Upper lobe of left lung (tissue), 4 donors: ENCODE measurements at regions not wholly inside any gene's neighbourhood (a gene's known extent, or its start where the extent isn't known, plus 50 kb on each side); places are given as distances from the start of the nearest gene placed in this dataset.

Experiments used
- EP300 ChIP-seq, 4 donors: sonication (generic); formaldehyde crosslinking; IDR thresholded peaks; one replicate each; pipeline ENCODE4 v1.5.1; 2017; ENCODE audit warnings: antibody characterized with exemption in 4 of 4, control low read depth in 2 of 4
- POLR2A ChIP-seq, 4 donors: fragments of 450-650 bp; IDR thresholded peaks; one replicate each; pipeline ENCODE4 v1.5.1; 2016 to 2017; ENCODE audit warnings: antibody characterized with exemption in 4 of 4, mild to moderate bottlenecking in 2 of 4
- POLR2AphosphoS5 ChIP-seq, 2 donors: sonication (generic); formaldehyde crosslinking; IDR thresholded peaks; one replicate each; pipeline ENCODE4 v1.5.1; 2017; ENCODE audit warnings: antibody characterized with exemption in 2 of 2
- TF ChIP-seq, protein P1 (sequence below), 6 experiments: fragments of 450-650 bp in 4 of 6; fragments of 200-600 bp in 2 of 6; sonication (generic) in 2 of 6; IDR thresholded peaks; one replicate each; pipeline ENCODE4 v1.5.1; 2016 to 2019; ENCODE audit warnings: antibody characterized with exemption in 6 of 6

DNA sequence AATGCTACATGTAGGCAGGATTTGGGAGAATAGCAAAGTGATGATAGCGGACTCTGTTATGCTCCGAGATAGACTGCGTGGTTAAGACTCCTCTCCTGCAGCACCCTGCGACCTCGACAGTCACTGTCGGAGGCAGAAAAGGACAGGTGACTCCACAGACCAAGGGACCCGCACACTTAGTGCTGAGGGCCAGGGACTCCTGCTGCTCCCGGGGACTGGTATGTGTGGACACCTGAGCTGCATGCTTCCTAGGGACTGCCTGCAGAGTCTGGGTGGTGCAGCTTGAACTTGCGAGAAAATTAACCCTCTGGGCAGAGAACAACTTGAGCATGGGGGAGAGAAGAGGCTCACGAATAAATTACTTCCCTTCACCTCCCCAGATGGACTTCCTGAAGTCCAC is 407.1 kb upstream of the PFKP start:
- TF ChIP-seq, protein P1, sequence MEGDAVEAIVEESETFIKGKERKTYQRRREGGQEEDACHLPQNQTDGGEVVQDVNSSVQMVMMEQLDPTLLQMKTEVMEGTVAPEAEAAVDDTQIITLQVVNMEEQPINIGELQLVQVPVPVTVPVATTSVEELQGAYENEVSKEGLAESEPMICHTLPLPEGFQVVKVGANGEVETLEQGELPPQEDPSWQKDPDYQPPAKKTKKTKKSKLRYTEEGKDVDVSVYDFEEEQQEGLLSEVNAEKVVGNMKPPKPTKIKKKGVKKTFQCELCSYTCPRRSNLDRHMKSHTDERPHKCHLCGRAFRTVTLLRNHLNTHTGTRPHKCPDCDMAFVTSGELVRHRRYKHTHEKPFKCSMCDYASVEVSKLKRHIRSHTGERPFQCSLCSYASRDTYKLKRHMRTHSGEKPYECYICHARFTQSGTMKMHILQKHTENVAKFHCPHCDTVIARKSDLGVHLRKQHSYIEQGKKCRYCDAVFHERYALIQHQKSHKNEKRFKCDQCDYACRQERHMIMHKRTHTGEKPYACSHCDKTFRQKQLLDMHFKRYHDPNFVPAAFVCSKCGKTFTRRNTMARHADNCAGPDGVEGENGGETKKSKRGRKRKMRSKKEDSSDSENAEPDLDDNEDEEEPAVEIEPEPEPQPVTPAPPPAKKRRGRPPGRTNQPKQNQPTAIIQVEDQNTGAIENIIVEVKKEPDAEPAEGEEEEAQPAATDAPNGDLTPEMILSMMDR (IDR thresholded peaks at IDR 0.05), result no peak
- no peak for TF ChIP-seq POLR2AphosphoS5 (IDR thresholded peaks at IDR 0.05)
- no peak for TF ChIP-seq POLR2A (IDR thresholded peaks at IDR 0.05)
- no peak for TF ChIP-seq EP300 (IDR thresholded peaks at IDR 0.05)
